ENCODE measurements at regions not wholly inside any gene's neighbourhood (a gene's known extent, or its start where the extent isn't known, plus 50 kb on each side); places are given as distances from the start of the nearest gene placed in this dataset.

DNA sequence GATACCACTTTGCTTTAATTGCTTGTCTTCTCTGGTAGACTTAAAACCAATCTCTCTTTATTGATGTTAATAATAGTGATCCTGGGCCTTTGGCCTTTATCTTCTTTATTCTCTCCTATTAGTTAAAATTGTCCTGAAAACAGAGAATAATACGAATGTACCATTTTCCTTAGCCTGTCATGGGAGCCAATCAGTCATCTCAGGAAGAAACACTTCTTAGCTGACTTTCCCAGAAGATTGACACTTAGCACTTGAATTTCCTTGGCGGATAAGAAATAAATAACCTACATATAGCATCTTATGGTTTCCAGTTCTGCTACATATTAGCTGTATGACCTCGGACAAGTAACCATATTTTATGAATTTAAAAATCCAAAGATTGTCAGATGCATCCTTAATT lies 338.4 kb upstream of the SLC14A2 start:
- H3K9me3 Mint-ChIP-seq: peaks cover 7% of the 10 kb centered on the region
- TF ChIP-seq, protein P1, sequence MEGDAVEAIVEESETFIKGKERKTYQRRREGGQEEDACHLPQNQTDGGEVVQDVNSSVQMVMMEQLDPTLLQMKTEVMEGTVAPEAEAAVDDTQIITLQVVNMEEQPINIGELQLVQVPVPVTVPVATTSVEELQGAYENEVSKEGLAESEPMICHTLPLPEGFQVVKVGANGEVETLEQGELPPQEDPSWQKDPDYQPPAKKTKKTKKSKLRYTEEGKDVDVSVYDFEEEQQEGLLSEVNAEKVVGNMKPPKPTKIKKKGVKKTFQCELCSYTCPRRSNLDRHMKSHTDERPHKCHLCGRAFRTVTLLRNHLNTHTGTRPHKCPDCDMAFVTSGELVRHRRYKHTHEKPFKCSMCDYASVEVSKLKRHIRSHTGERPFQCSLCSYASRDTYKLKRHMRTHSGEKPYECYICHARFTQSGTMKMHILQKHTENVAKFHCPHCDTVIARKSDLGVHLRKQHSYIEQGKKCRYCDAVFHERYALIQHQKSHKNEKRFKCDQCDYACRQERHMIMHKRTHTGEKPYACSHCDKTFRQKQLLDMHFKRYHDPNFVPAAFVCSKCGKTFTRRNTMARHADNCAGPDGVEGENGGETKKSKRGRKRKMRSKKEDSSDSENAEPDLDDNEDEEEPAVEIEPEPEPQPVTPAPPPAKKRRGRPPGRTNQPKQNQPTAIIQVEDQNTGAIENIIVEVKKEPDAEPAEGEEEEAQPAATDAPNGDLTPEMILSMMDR (IDR thresholded peaks at IDR 0.05): no peak
- TF ChIP-seq EZH2phosphoT487 (IDR thresholded peaks at IDR 0.05): no peak
- TF ChIP-seq EZH2 (IDR thresholded peaks at IDR 0.05): no peak
- H3K27me3 Mint-ChIP-seq (ENCODE audit: insufficient read depth, low read depth): peaks cover 5% of the 10 kb centered on the region
- no peaks in the 10 kb centered on the region for H3K36me3 ChIP-seq
- no peak overlapping the region for H3K4me2 ChIP-seq
- H3K4me1 Mint-ChIP-seq: no peaks in the 10 kb centered on the region
- no peak overlapping the region for H3K4me3 Mint-ChIP-seq
- no peaks in the 10 kb centered on the region for H3K27me3 ChIP-seq
- no peaks in the 10 kb centered on the region for H3K79me2 ChIP-seq (ENCODE audit: low read depth)
- no peaks in the 10 kb centered on the region for H3K36me3 Mint-ChIP-seq
- no peak overlapping the region for H3K27ac Mint-ChIP-seq
- DNase-seq (ENCODE audit: low spot score): no peak
- no peaks in the 10 kb centered on the region for H4K20me1 ChIP-seq (ENCODE audit: low read depth)
- no peak overlapping the region for H2AFZ ChIP-seq (replicated peaks)
- H3K9me3 ChIP-seq (ENCODE audit: low read depth): no peaks in the 10 kb centered on the region
- H3K4me3 ChIP-seq: no peak overlapping the region
- H3F3A ChIP-seq (ENCODE audit: low read depth): no peaks in the 10 kb centered on the region
- no peak overlapping the region for H3K9ac ChIP-seq
- H3K4me1 ChIP-seq: no peaks in the 10 kb centered on the region
- no peak overlapping the region for H3K27ac ChIP-seq

DNA sequence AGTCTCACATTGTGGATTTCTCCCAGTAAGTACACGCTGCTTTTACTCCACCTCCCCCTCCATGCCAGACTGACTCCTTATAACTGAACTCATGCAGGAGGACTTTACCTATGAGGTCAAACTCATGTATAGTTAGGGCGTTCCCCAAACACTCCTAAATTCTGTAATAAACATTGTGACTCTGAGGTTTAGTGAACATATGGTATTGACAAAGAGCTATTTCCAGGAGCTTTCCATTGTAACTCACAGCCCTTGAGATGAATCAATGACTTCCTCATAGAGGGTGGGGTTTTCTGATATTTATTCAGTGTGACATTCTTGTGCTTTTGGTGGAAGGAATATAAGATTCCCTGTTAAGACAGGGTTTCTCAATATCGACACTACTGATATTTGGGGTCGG lies 337.4 kb upstream of the SLC14A2 start:
- H3K27ac ChIP-seq: no peak overlapping the region
- Mint-ChIP-seq H3K36me3 (no peaks in the 10 kb centered on the region), H3K9me3 (peaks cover 5% of the 10 kb centered on the region), H3K4me3 (no peak overlapping the region), H3K27ac (no peak overlapping the region), H3K4me1 (no peaks in the 10 kb centered on the region), H3K27me3 (ENCODE audit: insufficient read depth, low read depth) (peaks cover 5% of the 10 kb centered on the region)
- no peak for DNase-seq (ENCODE audit: low spot score)
- no peaks in the 10 kb centered on the region for H3K9me3 ChIP-seq (ENCODE audit: low read depth)
- H3K4me3 ChIP-seq: no peak overlapping the region
- H3K79me2 ChIP-seq (ENCODE audit: low read depth): no peaks in the 10 kb centered on the region
- no peak overlapping the region for H3K9ac ChIP-seq
- no peaks in the 10 kb centered on the region for H4K20me1 ChIP-seq (ENCODE audit: low read depth)
- H3K4me2 ChIP-seq: no peak overlapping the region
- H3K27me3 ChIP-seq: no peaks in the 10 kb centered on the region
- no peak overlapping the region for H2AFZ ChIP-seq (replicated peaks)
- H3K4me1 ChIP-seq: no peaks in the 10 kb centered on the region
- H3F3A ChIP-seq (ENCODE audit: low read depth): no peaks in the 10 kb centered on the region
- H3K36me3 ChIP-seq: no peaks in the 10 kb centered on the region
- TF ChIP-seq EZH2 (IDR thresholded peaks at IDR 0.05) (no peak), EZH2phosphoT487 (IDR thresholded peaks at IDR 0.05) (no peak)
- TF ChIP-seq, protein P1 (IDR thresholded peaks at IDR 0.05): no peak

DNA sequence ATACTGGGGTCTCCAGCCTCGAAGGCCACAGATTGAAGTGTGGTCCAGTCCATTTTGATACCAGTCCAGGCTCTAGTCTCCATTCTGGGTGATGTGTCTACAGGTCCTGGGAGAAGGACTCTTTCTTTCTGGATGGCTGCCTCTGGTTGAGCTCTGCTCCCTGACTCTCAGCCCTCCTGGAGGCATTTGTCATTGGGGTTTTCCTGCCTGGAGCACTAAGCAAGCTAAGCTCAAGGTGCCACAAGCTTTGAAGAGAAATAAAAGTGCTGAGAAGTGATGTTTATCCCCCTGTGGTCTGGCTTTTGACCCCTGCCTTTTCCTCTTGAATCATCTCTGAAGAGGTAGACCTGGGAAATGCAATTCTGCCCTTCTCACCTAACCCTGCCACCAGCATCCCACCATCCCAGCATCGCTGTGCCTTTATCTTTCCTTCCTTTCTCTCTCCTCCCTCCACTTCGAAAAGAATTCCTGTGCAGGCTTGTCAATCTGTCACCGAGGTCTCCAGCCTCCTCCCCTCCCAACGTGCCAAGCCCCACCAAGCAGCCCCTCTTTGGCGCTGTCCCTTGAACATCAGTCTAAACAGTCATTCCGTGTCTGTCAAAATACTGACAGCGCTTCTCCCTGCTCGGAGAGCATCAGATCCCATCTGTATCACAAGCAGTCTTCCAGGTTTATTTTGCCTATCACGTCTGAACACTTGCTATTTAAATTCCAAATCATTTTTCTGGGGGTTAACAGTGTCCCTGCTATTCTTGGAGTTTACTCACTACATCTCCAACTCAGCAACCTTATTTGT lies 334.6 kb upstream of the SLC14A2 start:
- no peaks in the 10 kb centered on the region for H4K20me1 ChIP-seq (ENCODE audit: low read depth)
- Mint-ChIP-seq H3K27me3 (ENCODE audit: insufficient read depth, low read depth) (peaks cover 5% of the 10 kb centered on the region), H3K27ac (no peak overlapping the region), H3K9me3 (peaks cover 5% of the 10 kb centered on the region), H3K36me3 (no peaks in the 10 kb centered on the region), H3K4me3 (no peak overlapping the region), H3K4me1 (no peaks in the 10 kb centered on the region)
- no peak overlapping the region for H3K4me2 ChIP-seq
- H3K4me3 ChIP-seq: no peak overlapping the region
- no peaks in the 10 kb centered on the region for H3F3A ChIP-seq (ENCODE audit: low read depth)
- no peaks in the 10 kb centered on the region for H3K9me3 ChIP-seq (ENCODE audit: low read depth)
- TF ChIP-seq EZH2 (IDR thresholded peaks at IDR 0.05) (no peak), EZH2phosphoT487 (IDR thresholded peaks at IDR 0.05) (no peak)
- TF ChIP-seq, protein P1 (IDR thresholded peaks at IDR 0.05): no peak
- H3K4me1 ChIP-seq: no peaks in the 10 kb centered on the region
- DNase-seq (ENCODE audit: low spot score): no peak
- no peak overlapping the region for H2AFZ ChIP-seq (replicated peaks)
- no peak overlapping the region for H3K9ac ChIP-seq
- no peaks in the 10 kb centered on the region for H3K27me3 ChIP-seq
- no peak overlapping the region for H3K27ac ChIP-seq
- no peaks in the 10 kb centered on the region for H3K79me2 ChIP-seq (ENCODE audit: low read depth)
- no peaks in the 10 kb centered on the region for H3K36me3 ChIP-seq
